SHP77 (cell line): ENCODE measurements at regions not wholly inside any gene's neighbourhood (a gene's known extent, or its start where the extent isn't known, plus 50 kb on each side); places are given as distances from the start of the nearest gene placed in this dataset.

ENCODE experiments used
- DNase-seq, 2 experiments: peaks; one replicate each; lab custom pipeline; 2025; lab: John Stamatoyannopoulos, UW

- no peak for DNase-seq
These were observed 75.0 kb upstream of the SPATA12 start for GRCh38 chr3:56985460-56985859.

GRCh38 chr3:56983427-56983826 lies 77.0 kb upstream of the SPATA12 start:
- no peak for DNase-seq

- DNase-seq = no peak
These were observed 78.8 kb upstream of the SPATA12 start for GRCh38 chr3:56981445-56982230.

- no peak for DNase-seq
These were observed 79.6 kb upstream of the SPATA12 start for GRCh38 chr3:56980798-56981390.

GRCh38 chr3:56980243-56980642 lies 80.2 kb upstream of the SPATA12 start:
- DNase-seq = no peak

- no peak for DNase-seq
These were observed 80.7 kb upstream of the SPATA12 start for GRCh38 chr3:56979791-56980190.

GRCh38 chr3:56977561-56977889 lies 82.9 kb upstream of the SPATA12 start:
- DNase-seq = no peak

GRCh38 chr3:56976651-56977560 lies 83.6 kb upstream of the SPATA12 start:
- DNase-seq = peak; percentile 70 to 79

GRCh38 chr3:56975567-56975966 lies 84.9 kb upstream of the SPATA12 start:
- no peak for DNase-seq

- DNase-seq = no peak
These were observed 86.1 kb upstream of the SPATA12 start for GRCh38 chr3:56974247-56974930.

GRCh38 chr3:56971816-56972215 lies 88.6 kb upstream of the SPATA12 start:
- DNase-seq = no peak

GRCh38 chr3:56971261-56971660 lies 89.2 kb upstream of the SPATA12 start:
- no peak for DNase-seq

GRCh38 chr3:56970461-56970879 lies 90.0 kb upstream of the SPATA12 start:
- DNase-seq = no peak

- DNase-seq = no peak
These were observed 90.6 kb upstream of the SPATA12 start for GRCh38 chr3:56969851-56970250.

- no peak for DNase-seq
These were observed 94.0 kb upstream of the SPATA12 start for GRCh38 chr3:56966509-56966908.

GRCh38 chr3:56966104-56966503 lies 94.4 kb upstream of the SPATA12 start:
- DNase-seq = no peak

GRCh38 chr3:56962922-56963321 lies 97.5 kb upstream of the SPATA12 start:
- no peak for DNase-seq

GRCh38 chr3:56962206-56962605 lies 98.3 kb upstream of the SPATA12 start:
- no peak for DNase-seq

- DNase-seq = no peak
These were observed 100.1 kb upstream of the SPATA12 start for GRCh38 chr3:56960234-56960917.

- no peak for DNase-seq
These were observed 101.6 kb upstream of the SPATA12 start for GRCh38 chr3:56958879-56959278.

GRCh38 chr3:56957522-56957921 lies 102.9 kb upstream of the SPATA12 start:
- DNase-seq = no peak

- no peak for DNase-seq
These were observed 103.6 kb upstream of the SPATA12 start for GRCh38 chr3:56956906-56957305.
